ENCODE measurements at regions not wholly inside any gene's neighbourhood (a gene's known extent, or its start where the extent isn't known, plus 50 kb on each side); places are given as distances from the start of the nearest gene placed in this dataset.

DNA sequence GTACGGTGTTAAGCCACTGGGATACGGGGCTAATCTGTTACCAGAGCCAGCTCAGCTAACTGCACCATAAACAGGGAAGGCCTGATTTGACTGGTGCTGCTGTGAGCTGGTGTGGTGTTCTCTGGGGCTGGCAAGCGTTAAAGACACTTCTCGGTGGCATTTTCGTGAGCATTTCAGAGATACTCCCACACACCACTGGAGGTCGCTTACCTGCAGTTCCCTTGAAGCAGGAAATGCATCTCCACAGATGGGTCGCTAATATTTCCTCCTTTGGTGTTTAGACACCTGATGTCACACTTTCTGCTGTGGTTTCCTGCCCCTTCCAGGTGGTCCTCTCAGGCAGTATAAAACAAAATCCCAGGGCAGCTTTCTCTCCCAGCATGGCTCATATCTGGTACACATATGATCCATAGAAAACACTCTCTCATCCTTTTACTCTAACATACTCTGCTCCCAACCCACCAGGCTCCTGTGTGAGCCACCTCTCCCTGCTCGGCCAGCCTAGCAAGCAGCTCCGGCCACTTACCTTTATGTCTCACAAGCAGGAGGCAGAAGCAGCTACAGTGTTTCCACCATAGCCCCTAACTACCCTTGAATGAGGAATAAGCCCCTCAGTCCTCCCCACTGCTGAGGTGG, 129.9 kb upstream of the GRIN2B start:
- H3K4me1 ChIP-seq = no peaks in the 10 kb centered on the region
- DNase-seq (ENCODE audit: low read depth in 1 of 2, low spot score in 1 of 2) = peak; percentile 8 to 39
- no peak for FAIRE-seq
- no peak overlapping the region for H3K27ac ChIP-seq
- no peak overlapping the region for H3K4me2 ChIP-seq
- peak; percentile 82 to 90; a peak in 5 of 6 replicates for ATAC-seq
- WGBS (ENCODE audit: missing lambda C conversion rate) = 31% methylated on average over 9 of the region's 9 CpGs
- ChIA-PET CTCF (interaction anchor here (1.0 to 1.5 kb wide), 3 partner anchors 10 to 56 kb away, joined by 3 read pairs; no protein-coding TSS in a partner anchor), POLR2A (no interaction called here)
- no peaks in the 10 kb centered on the region for H3K9me3 ChIP-seq
- H3K4me3 ChIP-seq = no peak overlapping the region
- TF ChIP-seq FOSL2 (IDR thresholded peaks at IDR 0.05) (no peak), FOSL2 (CRISPR knock-in tag; IDR thresholded peaks at IDR 0.05) (no peak), RAD21 (conservative IDR thresholded peaks at IDR 0.05 in 1 of 2, IDR thresholded peaks at IDR 0.05 in 1 of 2) (0 out of 5 replicates have a peak, but pooled peaks of 1 of the 2 experiments have one; percentile 7), FOXS1 (CRISPR knock-in tag; IDR thresholded peaks at IDR 0.05) (no peak)
- TF ChIP-seq, protein P1, sequence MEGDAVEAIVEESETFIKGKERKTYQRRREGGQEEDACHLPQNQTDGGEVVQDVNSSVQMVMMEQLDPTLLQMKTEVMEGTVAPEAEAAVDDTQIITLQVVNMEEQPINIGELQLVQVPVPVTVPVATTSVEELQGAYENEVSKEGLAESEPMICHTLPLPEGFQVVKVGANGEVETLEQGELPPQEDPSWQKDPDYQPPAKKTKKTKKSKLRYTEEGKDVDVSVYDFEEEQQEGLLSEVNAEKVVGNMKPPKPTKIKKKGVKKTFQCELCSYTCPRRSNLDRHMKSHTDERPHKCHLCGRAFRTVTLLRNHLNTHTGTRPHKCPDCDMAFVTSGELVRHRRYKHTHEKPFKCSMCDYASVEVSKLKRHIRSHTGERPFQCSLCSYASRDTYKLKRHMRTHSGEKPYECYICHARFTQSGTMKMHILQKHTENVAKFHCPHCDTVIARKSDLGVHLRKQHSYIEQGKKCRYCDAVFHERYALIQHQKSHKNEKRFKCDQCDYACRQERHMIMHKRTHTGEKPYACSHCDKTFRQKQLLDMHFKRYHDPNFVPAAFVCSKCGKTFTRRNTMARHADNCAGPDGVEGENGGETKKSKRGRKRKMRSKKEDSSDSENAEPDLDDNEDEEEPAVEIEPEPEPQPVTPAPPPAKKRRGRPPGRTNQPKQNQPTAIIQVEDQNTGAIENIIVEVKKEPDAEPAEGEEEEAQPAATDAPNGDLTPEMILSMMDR (IDR thresholded peaks at IDR 0.05) = peak; percentile 10; the same call in 1 of the 3 replicates

DNA sequence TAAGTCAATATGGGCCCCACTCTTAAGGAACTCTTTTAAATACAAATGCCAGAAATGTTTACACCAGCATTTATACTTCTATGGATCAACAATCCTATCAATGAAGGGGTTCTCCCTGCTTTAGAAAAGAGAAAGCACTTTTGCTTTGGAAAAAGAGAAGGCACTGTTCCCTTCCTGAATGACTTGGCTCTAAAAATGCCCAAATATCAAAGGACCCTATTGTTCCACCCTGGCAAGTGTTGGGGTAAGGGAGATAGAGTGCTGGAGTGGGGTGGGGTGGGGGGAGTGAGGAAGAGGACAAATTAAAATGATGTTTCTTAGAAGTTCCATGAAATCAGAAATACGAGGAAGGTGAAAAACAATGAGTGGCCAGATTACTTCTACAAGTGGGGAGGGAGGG, 131.6 kb upstream of the GRIN2B start:
- no peaks in the 10 kb centered on the region for H3K4me1 ChIP-seq
- no peak overlapping the region for H3K4me2 ChIP-seq
- POLR2A ChIA-PET = no interaction called here
- ATAC-seq (no peak), FAIRE-seq (no peak), DNase-seq (ENCODE audit: low read depth in 1 of 2, low spot score in 1 of 2) (no peak)
- TF ChIP-seq HEYL (CRISPR knock-in tag; IDR thresholded peaks at IDR 0.05) = no peak
- TF ChIP-seq, protein P2, sequence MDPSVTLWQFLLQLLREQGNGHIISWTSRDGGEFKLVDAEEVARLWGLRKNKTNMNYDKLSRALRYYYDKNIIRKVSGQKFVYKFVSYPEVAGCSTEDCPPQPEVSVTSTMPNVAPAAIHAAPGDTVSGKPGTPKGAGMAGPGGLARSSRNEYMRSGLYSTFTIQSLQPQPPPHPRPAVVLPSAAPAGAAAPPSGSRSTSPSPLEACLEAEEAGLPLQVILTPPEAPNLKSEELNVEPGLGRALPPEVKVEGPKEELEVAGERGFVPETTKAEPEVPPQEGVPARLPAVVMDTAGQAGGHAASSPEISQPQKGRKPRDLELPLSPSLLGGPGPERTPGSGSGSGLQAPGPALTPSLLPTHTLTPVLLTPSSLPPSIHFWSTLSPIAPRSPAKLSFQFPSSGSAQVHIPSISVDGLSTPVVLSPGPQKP (IDR thresholded peaks at IDR 0.05; ENCODE audit: low read depth, low read length) = no peak
- TF ChIP-seq TFCP2L1 (CRISPR knock-in tag; IDR thresholded peaks at IDR 0.05) = no peak
- TF ChIP-seq RARB (CRISPR knock-in tag; IDR thresholded peaks at IDR 0.05) = no peak
- TF ChIP-seq, protein P3, sequence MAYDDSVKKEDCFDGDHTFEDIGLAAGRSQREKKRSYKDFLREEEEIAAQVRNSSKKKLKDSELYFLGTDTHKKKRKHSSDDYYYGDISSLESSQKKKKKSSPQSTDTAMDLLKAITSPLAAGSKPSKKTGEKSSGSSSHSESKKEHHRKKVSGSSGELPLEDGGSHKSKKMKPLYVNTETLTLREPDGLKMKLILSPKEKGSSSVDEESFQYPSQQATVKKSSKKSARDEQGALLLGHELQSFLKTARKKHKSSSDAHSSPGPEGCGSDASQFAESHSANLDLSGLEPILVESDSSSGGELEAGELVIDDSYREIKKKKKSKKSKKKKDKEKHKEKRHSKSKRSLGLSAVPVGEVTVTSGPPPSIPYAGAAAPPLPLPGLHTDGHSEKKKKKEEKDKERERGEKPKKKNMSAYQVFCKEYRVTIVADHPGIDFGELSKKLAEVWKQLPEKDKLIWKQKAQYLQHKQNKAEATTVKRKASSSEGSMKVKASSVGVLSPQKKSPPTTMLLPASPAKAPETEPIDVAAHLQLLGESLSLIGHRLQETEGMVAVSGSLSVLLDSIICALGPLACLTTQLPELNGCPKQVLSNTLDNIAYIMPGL (CRISPR knock-in tag; IDR thresholded peaks at IDR 0.05; ENCODE audit: borderline replicate concordance) = no peak
- TF ChIP-seq FOSL2 (IDR thresholded peaks at IDR 0.05) = no peak
- TF ChIP-seq FOSL2 (CRISPR knock-in tag; IDR thresholded peaks at IDR 0.05) = no peak
- no peak for TF ChIP-seq CBX2 (IDR thresholded peaks at IDR 0.05; ENCODE audit: borderline replicate concordance, low read depth)
- H3K27ac ChIP-seq = no peak overlapping the region
- H3K4me3 ChIP-seq = no peak overlapping the region
- CTCF ChIA-PET = no interaction called here
- 14% methylated on average over 1 of the region's 1 CpG for WGBS (ENCODE audit: missing lambda C conversion rate)
- H3K9me3 ChIP-seq = no peaks in the 10 kb centered on the region

DNA sequence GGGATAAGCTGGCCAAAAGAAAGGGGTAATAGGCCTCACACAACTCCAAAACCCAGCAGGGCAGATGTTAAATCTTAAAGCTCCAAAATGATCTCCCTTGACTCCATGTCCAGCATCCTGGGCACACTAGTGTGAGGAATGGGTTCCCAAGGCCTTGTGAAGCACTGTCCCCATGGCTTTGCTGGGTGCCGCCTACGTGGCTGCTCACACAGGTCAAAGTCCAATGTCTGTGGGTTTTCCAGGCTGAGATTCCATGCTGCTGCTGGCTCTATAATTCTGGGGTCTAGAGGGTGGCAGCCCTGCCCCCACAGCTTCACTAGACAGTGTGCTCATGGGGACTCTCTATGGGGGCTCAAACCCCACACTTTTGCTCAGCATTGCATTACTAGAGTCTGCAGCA, 145.3 kb upstream of the GRIN2B start:
- ATAC-seq = no peak
- Histone ChIP-seq H3K27ac (no peak overlapping the region), H3K4me1 (no peaks in the 10 kb centered on the region), H3K9me3 (peaks cover 7% of the 10 kb centered on the region; the same call in 1 of the 3 replicates), H3K4me3 (no peak overlapping the region), H3K4me2 (no peak overlapping the region)
- DNase-seq (ENCODE audit: low read depth in 1 of 2, low spot score in 1 of 2) = no peak
- CTCF ChIA-PET = interaction anchor here (0.5 kb wide), 1 partner anchor 28 kb away, joined by 3 read pairs; no protein-coding TSS in a partner anchor
- POLR2A ChIA-PET = no interaction called here
- 81% methylated on average over 2 of the region's 2 CpGs for WGBS (ENCODE audit: missing lambda C conversion rate)
- FAIRE-seq = no peak
- TF ChIP-seq CBX8 (IDR thresholded peaks at IDR 0.05) (no peak), NPAS2 (CRISPR knock-in tag; IDR thresholded peaks at IDR 0.05; ENCODE audit: borderline replicate concordance) (no peak), BHLHE40 (IDR thresholded peaks at IDR 0.05; ENCODE audit: low read depth, low read length) (no peak), ZFP36 (IDR thresholded peaks at IDR 0.05; ENCODE audit: borderline replicate concordance, partially characterized antibody) (no peak), MAFK (IDR thresholded peaks at IDR 0.05; ENCODE audit: partially characterized antibody) (no peak), KDM1A (IDR thresholded peaks at IDR 0.05; ENCODE audit: low read depth) (no peak), HDAC2 (IDR thresholded peaks at IDR 0.05) (no peak), PHF8 (IDR thresholded peaks at IDR 0.05; ENCODE audit: borderline replicate concordance, low read depth) (no peak), GATA3 (IDR thresholded peaks at IDR 0.05; ENCODE audit: borderline replicate concordance) (no peak), ZSCAN20 (CRISPR knock-in tag; IDR thresholded peaks at IDR 0.05) (no peak), CEBPB (IDR thresholded peaks at IDR 0.05) (no peak)
- TF ChIP-seq, protein P2 (IDR thresholded peaks at IDR 0.05; ENCODE audit: low read depth, low read length) = no peak
- TF ChIP-seq, protein P4, sequence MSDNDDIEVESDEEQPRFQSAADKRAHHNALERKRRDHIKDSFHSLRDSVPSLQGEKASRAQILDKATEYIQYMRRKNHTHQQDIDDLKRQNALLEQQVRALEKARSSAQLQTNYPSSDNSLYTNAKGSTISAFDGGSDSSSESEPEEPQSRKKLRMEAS (IDR thresholded peaks at IDR 0.05) = no peak
- TF ChIP-seq, protein P5, sequence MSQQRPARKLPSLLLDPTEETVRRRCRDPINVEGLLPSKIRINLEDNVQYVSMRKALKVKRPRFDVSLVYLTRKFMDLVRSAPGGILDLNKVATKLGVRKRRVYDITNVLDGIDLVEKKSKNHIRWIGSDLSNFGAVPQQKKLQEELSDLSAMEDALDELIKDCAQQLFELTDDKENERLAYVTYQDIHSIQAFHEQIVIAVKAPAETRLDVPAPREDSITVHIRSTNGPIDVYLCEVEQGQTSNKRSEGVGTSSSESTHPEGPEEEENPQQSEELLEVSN (IDR thresholded peaks at IDR 0.05; ENCODE audit: borderline replicate concordance, low read depth) = no peak
- TF ChIP-seq, protein P3 (CRISPR knock-in tag; IDR thresholded peaks at IDR 0.05; ENCODE audit: borderline replicate concordance) = no peak
